Lung microvascular endothelial cell (primary cell): ENCODE measurements at regions not wholly inside any gene's neighbourhood (a gene's known extent, or its start where the extent isn't known, plus 50 kb on each side); places are given as distances from the start of the nearest gene placed in this dataset.

Experiments used
- DNase-seq, 2 donors: peaks; one replicate each; pipeline versions ENCODE4 v3.0.0 to v3.0.0-alpha.2; 2010; ENCODE audit warnings: low read depth in 2 of 2

GRCh38 chr4:62394766-62395165 is 1194.6 kb downstream of the ADGRL3 start:
- DNase-seq, result no peak

- no peak for DNase-seq
Observed at GRCh38 chr4:62387808-62388207, 1187.7 kb downstream of the ADGRL3 start.

GRCh38 chr4:62377700-62378099 is 1177.6 kb downstream of the ADGRL3 start:
- no peak for DNase-seq

GRCh38 chr4:62377245-62377644 is 1177.1 kb downstream of the ADGRL3 start:
- no peak for DNase-seq

GRCh38 chr4:62366939-62367338 is 1166.8 kb downstream of the ADGRL3 start:
- no peak for DNase-seq

GRCh38 chr4:62360156-62360545 is 1160.0 kb downstream of the ADGRL3 start:
- DNase-seq, result no peak

GRCh38 chr4:62359441-62360155 is 1159.5 kb downstream of the ADGRL3 start:
- no peak for DNase-seq

- DNase-seq, result no peak
Observed at GRCh38 chr4:62344915-62345314, 1144.8 kb downstream of the ADGRL3 start.

GRCh38 chr4:62344474-62344873 is 1144.3 kb downstream of the ADGRL3 start:
- no peak for DNase-seq

- DNase-seq, result no peak
Observed at GRCh38 chr4:62342346-62342745, 1142.2 kb downstream of the ADGRL3 start.

- DNase-seq, result no peak
Observed at GRCh38 chr4:62328526-62328925, 1128.4 kb downstream of the ADGRL3 start.

- no peak for DNase-seq
Observed at GRCh38 chr4:62327612-62328297, 1127.6 kb downstream of the ADGRL3 start.

- no peak for DNase-seq
Observed at GRCh38 chr4:62324215-62324614, 1124.1 kb downstream of the ADGRL3 start.

GRCh38 chr4:62320612-62321011 is 1120.5 kb downstream of the ADGRL3 start:
- DNase-seq, result no peak

GRCh38 chr4:62302710-62303109 is 1102.6 kb downstream of the ADGRL3 start:
- no peak for DNase-seq

GRCh38 chr4:62301500-62301899 is 1101.4 kb downstream of the ADGRL3 start:
- DNase-seq, result no peak

GRCh38 chr4:62293551-62293950 is 1093.4 kb downstream of the ADGRL3 start:
- no peak for DNase-seq

GRCh38 chr4:62292911-62293310 is 1092.8 kb downstream of the ADGRL3 start:
- no peak for DNase-seq

GRCh38 chr4:62288808-62289541 is 1088.8 kb downstream of the ADGRL3 start:
- no peak for DNase-seq

- no peak for DNase-seq
Observed at GRCh38 chr4:62285026-62285425, 1084.9 kb downstream of the ADGRL3 start.

- no peak for DNase-seq
Observed at GRCh38 chr4:62279689-62280088, 1079.6 kb downstream of the ADGRL3 start.

GRCh38 chr4:62275470-62275869 is 1075.3 kb downstream of the ADGRL3 start:
- no peak for DNase-seq

- no peak for DNase-seq
Observed at GRCh38 chr4:62274782-62275181, 1074.7 kb downstream of the ADGRL3 start.
